ENCODE measurements at regions not wholly inside any gene's neighbourhood (a gene's known extent, or its start where the extent isn't known, plus 50 kb on each side); places are given as distances from the start of the nearest gene placed in this dataset.
A peak's percentile ranks its signal among the peaks of the same experiment; 100 is the strongest.

- Histone ChIP-seq H3K36me3 (ENCODE audit: insufficient read depth, low read length) (no peaks in the 10 kb centered on the region), H3K4me1 (ENCODE audit: insufficient read depth, low read length) (no peaks in the 10 kb centered on the region), H3K27ac (ENCODE audit: low read depth, low read length) (no peak overlapping the region), H3K27me3 (ENCODE audit: insufficient read depth, low read length, poor library complexity, severe bottlenecking) (no peaks in the 10 kb centered on the region), H3K9me3 (ENCODE audit: low read length) (no peaks in the 10 kb centered on the region), H3K4me3 (ENCODE audit: low read length) (no peak overlapping the region)
- DNase-seq = no peak
- Mint-ChIP-seq H3K9me3 (peaks cover 0 to 7% (median 5%) of the 10 kb centered on the region in 5 donors), H3K27me3 (peaks cover 0 to 2% of the 10 kb centered on the region in 2 donors), H3K27ac (no peak overlapping the region), H3K4me1 (no peaks in the 10 kb centered on the region), H3K36me3 (no peaks in the 10 kb centered on the region), H3K4me3 (no peak overlapping the region)
- ChIA-PET POLR2A (no interaction called here), CTCF (no interaction called here)
Observed at GRCh38 chr21:26397545-26397944, 175.5 kb downstream of the CYYR1 start.

GRCh38 chr21:26394341-26394740 is 178.7 kb downstream of the CYYR1 start:
- H3K4me1 ChIP-seq (ENCODE audit: insufficient read depth, low read length) = no peaks in the 10 kb centered on the region
- POLR2A ChIA-PET = no interaction called here
- no peaks in the 10 kb centered on the region for H3K36me3 ChIP-seq (ENCODE audit: insufficient read depth, low read length)
- peak overlapping the region in 1 of 8 donors; percentile 39 for H3K27ac Mint-ChIP-seq
- H3K9me3 ChIP-seq (ENCODE audit: low read length) = no peaks in the 10 kb centered on the region
- no peaks in the 10 kb centered on the region for H3K27me3 Mint-ChIP-seq
- no peak overlapping the region for H3K4me3 ChIP-seq (ENCODE audit: low read length)
- no peaks in the 10 kb centered on the region for H3K4me1 Mint-ChIP-seq
- no peak overlapping the region for H3K4me3 Mint-ChIP-seq
- DNase-seq = no peak
- CTCF ChIA-PET = no interaction called here
- no peaks in the 10 kb centered on the region for H3K36me3 Mint-ChIP-seq
- H3K27me3 ChIP-seq (ENCODE audit: insufficient read depth, low read length, poor library complexity, severe bottlenecking) = no peaks in the 10 kb centered on the region
- H3K27ac ChIP-seq (ENCODE audit: low read depth, low read length) = no peak overlapping the region
- H3K9me3 Mint-ChIP-seq = peaks cover 0 to 5% (median 5%) of the 10 kb centered on the region in 5 donors

GRCh38 chr21:26391166-26391565 is 181.9 kb downstream of the CYYR1 start:
- H3K27ac ChIP-seq (ENCODE audit: low read depth, low read length) = no peak overlapping the region

GRCh38 chr21:26389971-26390641 is 183.0 kb downstream of the CYYR1 start:
- H3K9me3 ChIP-seq (ENCODE audit: low read length) = no peaks in the 10 kb centered on the region
- Mint-ChIP-seq H3K27me3 (no peaks in the 10 kb centered on the region), H3K36me3 (no peaks in the 10 kb centered on the region), H3K27ac (no peak overlapping the region), H3K4me1 (no peaks in the 10 kb centered on the region), H3K9me3 (peaks cover 0 to 5% (median 2%) of the 10 kb centered on the region in 5 donors), H3K4me3 (no peak overlapping the region)
- H3K27ac ChIP-seq (ENCODE audit: low read depth, low read length) = no peak overlapping the region
- no peak overlapping the region for H3K4me3 ChIP-seq (ENCODE audit: low read length)
- CTCF ChIA-PET = no interaction called here
- DNase-seq = no peak
- no peaks in the 10 kb centered on the region for H3K27me3 ChIP-seq (ENCODE audit: insufficient read depth, low read length, poor library complexity, severe bottlenecking)
- no peaks in the 10 kb centered on the region for H3K4me1 ChIP-seq (ENCODE audit: insufficient read depth, low read length)
- POLR2A ChIA-PET = no interaction called here
- H3K36me3 ChIP-seq (ENCODE audit: insufficient read depth, low read length) = no peaks in the 10 kb centered on the region

More at GRCh38 chr21:26391166-26391565, 181.9 kb downstream of the CYYR1 start:
- Histone ChIP-seq H3K9me3 (ENCODE audit: low read length) (no peaks in the 10 kb centered on the region), H3K4me1 (ENCODE audit: insufficient read depth, low read length) (no peaks in the 10 kb centered on the region), H3K4me3 (ENCODE audit: low read length) (no peak overlapping the region), H3K27me3 (ENCODE audit: insufficient read depth, low read length, poor library complexity, severe bottlenecking) (no peaks in the 10 kb centered on the region), H3K36me3 (ENCODE audit: insufficient read depth, low read length) (no peaks in the 10 kb centered on the region)
- no peak for DNase-seq
- H3K27ac Mint-ChIP-seq = no peak overlapping the region
- no peaks in the 10 kb centered on the region for H3K27me3 Mint-ChIP-seq
- CTCF ChIA-PET = no interaction called here
- no peaks in the 10 kb centered on the region for H3K4me1 Mint-ChIP-seq
- H3K4me3 Mint-ChIP-seq = no peak overlapping the region
- POLR2A ChIA-PET = no interaction called here
- peaks cover 0 to 5% (median 0%) of the 10 kb centered on the region in 5 donors for H3K9me3 Mint-ChIP-seq
- H3K36me3 Mint-ChIP-seq = no peaks in the 10 kb centered on the region

GRCh38 chr21:26388731-26389231 is 184.3 kb downstream of the CYYR1 start:
- no peaks in the 10 kb centered on the region for H3K27me3 ChIP-seq (ENCODE audit: insufficient read depth, low read length, poor library complexity, severe bottlenecking)
- Mint-ChIP-seq H3K4me1 (no peaks in the 10 kb centered on the region), H3K27me3 (no peaks in the 10 kb centered on the region), H3K27ac (no peak overlapping the region), H3K4me3 (no peak overlapping the region), H3K9me3 (peaks cover 0 to 4% (median 2%) of the 10 kb centered on the region in 5 donors), H3K36me3 (no peaks in the 10 kb centered on the region)
- no peaks in the 10 kb centered on the region for H3K9me3 ChIP-seq (ENCODE audit: low read length)
- H3K4me1 ChIP-seq (ENCODE audit: insufficient read depth, low read length) = no peaks in the 10 kb centered on the region
- no peaks in the 10 kb centered on the region for H3K36me3 ChIP-seq (ENCODE audit: insufficient read depth, low read length)
- H3K4me3 ChIP-seq (ENCODE audit: low read length) = no peak overlapping the region
- ChIA-PET CTCF (no interaction called here), POLR2A (no interaction called here)
- DNase-seq = no peak
- no peak overlapping the region for H3K27ac ChIP-seq (ENCODE audit: low read depth, low read length)

GRCh38 chr21:26385721-26386120 is 187.4 kb downstream of the CYYR1 start:
- no peak overlapping the region for H3K27ac Mint-ChIP-seq
- DNase-seq = no peak

GRCh38 chr21:26379561-26379960 is 193.5 kb downstream of the CYYR1 start:
- H3K27ac Mint-ChIP-seq = no peak overlapping the region
- H3K9me3 ChIP-seq (ENCODE audit: low read length) = no peaks in the 10 kb centered on the region
- no peaks in the 10 kb centered on the region for H3K36me3 Mint-ChIP-seq
- H3K4me1 Mint-ChIP-seq = no peaks in the 10 kb centered on the region
- H3K9me3 Mint-ChIP-seq = peaks cover 0 to 3% (median 2%) of the 10 kb centered on the region in 5 donors
- H3K4me3 Mint-ChIP-seq = no peak overlapping the region
- no peaks in the 10 kb centered on the region for H3K27me3 ChIP-seq (ENCODE audit: insufficient read depth, low read length, poor library complexity, severe bottlenecking)
- H3K27ac ChIP-seq (ENCODE audit: low read depth, low read length) = no peak overlapping the region
- CTCF ChIA-PET = no interaction called here
- POLR2A ChIA-PET = no interaction called here
- no peak for DNase-seq
- H3K36me3 ChIP-seq (ENCODE audit: insufficient read depth, low read length) = no peaks in the 10 kb centered on the region
- no peak overlapping the region for H3K4me3 ChIP-seq (ENCODE audit: low read length)
- no peaks in the 10 kb centered on the region for H3K4me1 ChIP-seq (ENCODE audit: insufficient read depth, low read length)
- no peaks in the 10 kb centered on the region for H3K27me3 Mint-ChIP-seq

More at GRCh38 chr21:26385721-26386120, 187.4 kb downstream of the CYYR1 start:
- no peak overlapping the region for H3K27ac ChIP-seq (ENCODE audit: low read depth, low read length)
- no peaks in the 10 kb centered on the region for H3K4me1 ChIP-seq (ENCODE audit: insufficient read depth, low read length)
- H3K4me3 ChIP-seq (ENCODE audit: low read length) = no peak overlapping the region
- H3K27me3 ChIP-seq (ENCODE audit: insufficient read depth, low read length, poor library complexity, severe bottlenecking) = no peaks in the 10 kb centered on the region
- Mint-ChIP-seq H3K36me3 (no peaks in the 10 kb centered on the region), H3K27me3 (no peaks in the 10 kb centered on the region), H3K4me1 (no peaks in the 10 kb centered on the region), H3K9me3 (peaks cover 0 to 4% (median 2%) of the 10 kb centered on the region in 5 donors), H3K4me3 (no peak overlapping the region)
- ChIA-PET POLR2A (no interaction called here), CTCF (no interaction called here)
- H3K36me3 ChIP-seq (ENCODE audit: insufficient read depth, low read length) = no peaks in the 10 kb centered on the region
- no peaks in the 10 kb centered on the region for H3K9me3 ChIP-seq (ENCODE audit: low read length)

GRCh38 chr21:26377111-26377694 is 195.9 kb downstream of the CYYR1 start:
- H3K36me3 Mint-ChIP-seq = no peaks in the 10 kb centered on the region
- Histone ChIP-seq H3K4me3 (ENCODE audit: low read length) (no peak overlapping the region), H3K27me3 (ENCODE audit: insufficient read depth, low read length, poor library complexity, severe bottlenecking) (no peaks in the 10 kb centered on the region), H3K9me3 (ENCODE audit: low read length) (no peaks in the 10 kb centered on the region), H3K4me1 (ENCODE audit: insufficient read depth, low read length) (no peaks in the 10 kb centered on the region), H3K27ac (ENCODE audit: low read depth, low read length) (no peak overlapping the region), H3K36me3 (ENCODE audit: insufficient read depth, low read length) (no peaks in the 10 kb centered on the region)
- no peaks in the 10 kb centered on the region for H3K27me3 Mint-ChIP-seq
- no peak overlapping the region for H3K27ac Mint-ChIP-seq
- POLR2A ChIA-PET = no interaction called here
- CTCF ChIA-PET = no interaction called here
- peaks cover 0 to 7% (median 0%) of the 10 kb centered on the region in 5 donors for H3K9me3 Mint-ChIP-seq
- H3K4me3 Mint-ChIP-seq = no peak overlapping the region
- no peak for DNase-seq
- no peaks in the 10 kb centered on the region for H3K4me1 Mint-ChIP-seq

All from CD8-positive, alpha-beta memory T cell (primary cell).